HEK293 (cell line): ENCODE measurements at regions not wholly inside any gene's neighbourhood (a gene's known extent, or its start where the extent isn't known, plus 50 kb on each side); places are given as distances from the start of the nearest gene placed in this dataset.
A peak's percentile ranks its signal among the peaks of the same experiment; 100 is the strongest.

Experiments used
- CTCF ChIP-seq: fragments of 450-650 bp; formaldehyde crosslinking; IDR thresholded peaks from 2 replicates; pipeline ENCODE4 v1.5.1; 2016; ENCODE audit warnings: missing biosample characterization, missing genetic modification characterization
- OSR2 ChIP-seq: fragments of 450-650 bp; formaldehyde crosslinking; IDR thresholded peaks from 2 replicates; pipeline ENCODE4 v1.5.1; 2016; ENCODE audit warnings: missing biosample characterization, missing genetic modification characterization
- PBX3 ChIP-seq: sonication (generic); formaldehyde crosslinking; IDR thresholded peaks from 2 replicates; pipeline ENCODE4 v1.8.1; 2022; ENCODE audit warnings: mild to moderate bottlenecking, moderate library complexity, missing genetic modification reagents
- ZBTB17 ChIP-seq: fragments of 450-650 bp; formaldehyde crosslinking; IDR thresholded peaks from 2 replicates; pipeline ENCODE4 v1.5.1; 2016; ENCODE audit warnings: missing biosample characterization, missing genetic modification characterization
- ZNF146 ChIP-seq: fragments of 450-650 bp; formaldehyde crosslinking; IDR thresholded peaks from 2 replicates; pipeline ENCODE4 v1.5.1; 2016; ENCODE audit warnings: missing biosample characterization, missing genetic modification characterization
- ZNF174 ChIP-seq: fragments of 450-650 bp; formaldehyde crosslinking; IDR thresholded peaks from 2 replicates; pipeline ENCODE4 v1.5.0; 2017; ENCODE audit warnings: missing biosample characterization, mild to moderate bottlenecking, missing genetic modification characterization
- ZNF335 ChIP-seq: fragments of 450-650 bp; formaldehyde crosslinking; conservative IDR thresholded peaks from 2 replicates; pipeline ENCODE4 v1.5.1; 2016; ENCODE audit warnings: missing biosample characterization, missing genetic modification characterization
- ZNF423 ChIP-seq: fragments of 450-650 bp; formaldehyde crosslinking; IDR thresholded peaks from 2 replicates; pipeline ENCODE4 v1.5.1; 2016; ENCODE audit warnings: missing biosample characterization, missing genetic modification characterization
- ZNF561 ChIP-seq: fragments of 450-650 bp; IDR thresholded peaks from 2 replicates; pipeline ENCODE4 v1.5.1; 2018; ENCODE audit warnings: missing biosample characterization, missing genetic modification characterization, borderline replicate concordance
- ZNF768 ChIP-seq: fragments of 450-650 bp; formaldehyde crosslinking; IDR thresholded peaks from 2 replicates; pipeline ENCODE4 v1.5.1; 2018; ENCODE audit warnings: missing biosample characterization, mild to moderate bottlenecking, missing genetic modification characterization
- ZSCAN16 ChIP-seq: fragments of 450-650 bp; formaldehyde crosslinking; IDR thresholded peaks from 2 replicates; pipeline ENCODE4 v1.5.1; 2016; ENCODE audit warnings: missing biosample characterization, missing genetic modification characterization
- ZSCAN23 ChIP-seq: fragments of 450-650 bp; formaldehyde crosslinking; IDR thresholded peaks from 2 replicates; pipeline ENCODE4 v1.5.1; 2016; ENCODE audit warnings: missing biosample characterization, missing genetic modification characterization
- ZSCAN5A ChIP-seq: fragments of 450-650 bp; formaldehyde crosslinking; IDR thresholded peaks from 2 replicates; pipeline ENCODE4 v1.5.1; 2016; ENCODE audit warnings: missing biosample characterization, missing genetic modification characterization

GRCh38 chr5:126044931-126045565, 378.2 kb upstream of the GRAMD2B start:
- TF ChIP-seq CTCF (tag by site-specific recombination) = no peak
- no peak for TF ChIP-seq ZNF174 (tag by site-specific recombination)
- TF ChIP-seq ZNF561 (tag by site-specific recombination) = no peak
- no peak for TF ChIP-seq ZSCAN5A (tag by site-specific recombination)
- TF ChIP-seq ZNF768 (tag by site-specific recombination) = no peak
- TF ChIP-seq ZNF335 (tag by site-specific recombination) = 0 out of 2 replicates have a peak, but pooled peaks have one; percentile 8
- TF ChIP-seq PBX3 (CRISPR knock-in tag) = no peak
- no peak for TF ChIP-seq OSR2 (tag by site-specific recombination)
- no peak for TF ChIP-seq ZSCAN23 (tag by site-specific recombination)
- TF ChIP-seq ZBTB17 (tag by site-specific recombination) = no peak; the same call in 1 of the 2 replicates
- no peak for TF ChIP-seq ZNF423 (tag by site-specific recombination)
- TF ChIP-seq ZSCAN16 (tag by site-specific recombination) = no peak
- no peak for TF ChIP-seq ZNF146 (tag by site-specific recombination)
